Erythroblast (primary cell): ENCODE measurements at regions not wholly inside any gene's neighbourhood (a gene's known extent, or its start where the extent isn't known, plus 50 kb on each side); places are given as distances from the start of the nearest gene placed in this dataset.

Experiments used
- GATA1 ChIP-seq: IDR thresholded peaks from 2 replicates; pipeline ENCODE4 v1.6.1; 2011; ENCODE audit warnings: low read depth, mild to moderate bottlenecking, control low read depth, low read length, moderate library complexity
- POLR2A ChIP-seq: IDR thresholded peaks from 2 replicates; pipeline ENCODE4 v1.6.1; 2011; ENCODE audit warnings: mild to moderate bottlenecking, low read length

DNA sequence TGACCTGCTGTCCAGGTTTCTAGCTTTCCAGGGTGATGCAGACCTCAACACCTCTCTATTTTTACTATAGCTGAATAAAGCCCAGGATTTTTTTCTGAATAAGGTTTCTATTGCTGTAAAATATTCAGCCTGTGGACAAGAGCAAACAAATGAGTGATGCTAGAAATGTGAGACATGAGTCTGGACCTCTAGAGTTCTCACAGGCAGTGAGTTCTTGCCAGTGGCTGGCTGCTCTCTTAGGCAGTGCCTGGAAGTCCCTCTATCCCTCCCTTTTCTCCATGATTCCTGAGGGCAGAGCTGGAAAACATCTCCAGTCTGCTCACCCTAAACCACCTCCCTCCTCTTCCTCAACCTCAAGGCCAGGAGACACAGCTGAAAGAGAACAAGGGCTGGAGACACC, 793.8 kb upstream of the IGFBP3 start:
- no peak for TF ChIP-seq POLR2A
- TF ChIP-seq GATA1 = no peak
